ENCODE measurements at regions not wholly inside any gene's neighbourhood (a gene's known extent, or its start where the extent isn't known, plus 50 kb on each side); places are given as distances from the start of the nearest gene placed in this dataset.

- no peaks in the 10 kb centered on the region for H3K4me1 ChIP-seq (ENCODE audit: control insufficient read depth in 4 of 4, insufficient read depth in 4 of 4, low read length in 3 of 4)
- no peak for TF ChIP-seq FOXA1 (IDR thresholded peaks at IDR 0.05)
- no peak for TF ChIP-seq EGR1 (IDR thresholded peaks at IDR 0.05; ENCODE audit: low read depth in 2 of 2)
- no peak for TF ChIP-seq TAF1 (conservative IDR thresholded peaks at IDR 0.05)
- TF ChIP-seq GABPA (IDR thresholded peaks at IDR 0.05 in 1 of 2, conservative IDR thresholded peaks at IDR 0.05 in 1 of 2) = no peak
- TF ChIP-seq, protein P1, sequence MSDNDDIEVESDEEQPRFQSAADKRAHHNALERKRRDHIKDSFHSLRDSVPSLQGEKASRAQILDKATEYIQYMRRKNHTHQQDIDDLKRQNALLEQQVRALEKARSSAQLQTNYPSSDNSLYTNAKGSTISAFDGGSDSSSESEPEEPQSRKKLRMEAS (IDR thresholded peaks at IDR 0.05) = no peak
- no peak for TF ChIP-seq SP1 (IDR thresholded peaks at IDR 0.05)
- TF ChIP-seq FOXA2 (IDR thresholded peaks at IDR 0.05) = no peak
- TF ChIP-seq, protein P2, sequence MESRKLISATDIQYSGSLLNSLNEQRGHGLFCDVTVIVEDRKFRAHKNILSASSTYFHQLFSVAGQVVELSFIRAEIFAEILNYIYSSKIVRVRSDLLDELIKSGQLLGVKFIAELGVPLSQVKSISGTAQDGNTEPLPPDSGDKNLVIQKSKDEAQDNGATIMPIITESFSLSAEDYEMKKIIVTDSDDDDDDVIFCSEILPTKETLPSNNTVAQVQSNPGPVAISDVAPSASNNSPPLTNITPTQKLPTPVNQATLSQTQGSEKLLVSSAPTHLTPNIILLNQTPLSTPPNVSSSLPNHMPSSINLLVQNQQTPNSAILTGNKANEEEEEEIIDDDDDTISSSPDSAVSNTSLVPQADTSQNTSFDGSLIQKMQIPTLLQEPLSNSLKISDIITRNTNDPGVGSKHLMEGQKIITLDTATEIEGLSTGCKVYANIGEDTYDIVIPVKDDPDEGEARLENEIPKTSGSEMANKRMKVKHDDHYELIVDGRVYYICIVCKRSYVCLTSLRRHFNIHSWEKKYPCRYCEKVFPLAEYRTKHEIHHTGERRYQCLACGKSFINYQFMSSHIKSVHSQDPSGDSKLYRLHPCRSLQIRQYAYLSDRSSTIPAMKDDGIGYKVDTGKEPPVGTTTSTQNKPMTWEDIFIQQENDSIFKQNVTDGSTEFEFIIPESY (IDR thresholded peaks at IDR 0.05) = no peak
- TF ChIP-seq RAD21 (IDR thresholded peaks at IDR 0.05) = no peak
- TF ChIP-seq HNF4G (IDR thresholded peaks at IDR 0.05) = no peak
- TF ChIP-seq YY1 (IDR thresholded peaks at IDR 0.05) = no peak
- TF ChIP-seq REST (IDR thresholded peaks at IDR 0.05) = no peak
- no peaks in the 10 kb centered on the region for H3K27me3 ChIP-seq (ENCODE audit: control insufficient read depth in 4 of 4, insufficient read depth in 4 of 4, low read length in 3 of 4)
- no peak overlapping the region for H3K4me3 ChIP-seq (ENCODE audit: low read depth in 1 of 3, low read length in 3 of 3)
- 67% methylated on average over 3 of the region's 3 CpGs for WGBS
- no peaks in the 10 kb centered on the region for H3K9me3 ChIP-seq (ENCODE audit: control insufficient read depth in 4 of 4, low read length in 3 of 4)
- H3K27ac ChIP-seq (ENCODE audit: low read depth in 1 of 2, low read length in 2 of 2) = no peak overlapping the region
- no peak overlapping the region for H3K9ac ChIP-seq (ENCODE audit: low read depth in 1 of 2, low read length in 2 of 2)
- no peak for DNase-seq (ENCODE audit: low spot score)
- no peaks in the 10 kb centered on the region for H3K36me3 ChIP-seq (ENCODE audit: control insufficient read depth in 4 of 4, insufficient read depth in 3 of 4, low read depth in 1 of 4, low read length in 3 of 4)
These were observed 799.7 kb upstream of the SPRY2 start for GRCh38 chr13:81140675-81141074.

DNA sequence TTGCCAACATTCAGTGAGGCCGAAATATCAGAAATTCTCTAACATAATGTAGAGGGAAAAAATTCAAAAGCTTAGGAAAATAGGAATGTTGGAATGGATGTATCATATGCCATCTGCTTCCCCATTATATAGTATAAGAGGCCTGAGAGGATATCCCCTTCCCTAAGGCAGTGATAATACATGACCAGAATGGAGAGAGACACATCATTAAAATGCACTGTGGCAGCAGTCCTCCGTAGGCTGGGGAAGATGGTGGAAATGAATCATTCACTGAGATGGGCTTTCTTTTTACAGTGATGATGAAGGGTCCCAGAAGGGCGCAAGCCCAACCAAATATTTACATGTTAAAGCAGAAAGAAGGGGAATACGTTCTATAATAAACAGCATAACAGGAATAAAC is 799.1 kb upstream of the SPRY2 start:
- H3K36me3 ChIP-seq (ENCODE audit: control insufficient read depth in 4 of 4, insufficient read depth in 3 of 4, low read depth in 1 of 4, low read length in 3 of 4) = no peaks in the 10 kb centered on the region
- WGBS = 70% methylated on average over 4 of the region's 4 CpGs
- H3K4me3 ChIP-seq (ENCODE audit: low read depth in 1 of 3, low read length in 3 of 3) = no peak overlapping the region
- DNase-seq (ENCODE audit: low spot score) = no peak
- no peak overlapping the region for H3K9ac ChIP-seq (ENCODE audit: low read depth in 1 of 2, low read length in 2 of 2)
- TF ChIP-seq FOXA1 (IDR thresholded peaks at IDR 0.05) (no peak), FOXA2 (IDR thresholded peaks at IDR 0.05) (no peak), SP1 (IDR thresholded peaks at IDR 0.05) (no peak), NR2F2 (IDR thresholded peaks at IDR 0.05) (no peak), REST (IDR thresholded peaks at IDR 0.05) (no peak), EGR1 (IDR thresholded peaks at IDR 0.05; ENCODE audit: low read depth in 2 of 2) (no peak), YY1 (IDR thresholded peaks at IDR 0.05) (no peak), JUND (IDR thresholded peaks at IDR 0.05) (no peak), RAD21 (IDR thresholded peaks at IDR 0.05) (no peak), GABPA (IDR thresholded peaks at IDR 0.05 in 1 of 2, conservative IDR thresholded peaks at IDR 0.05 in 1 of 2) (no peak), HNF4A (conservative IDR thresholded peaks at IDR 0.05) (no peak), ATF3 (IDR thresholded peaks at IDR 0.05) (no peak), HNF4G (IDR thresholded peaks at IDR 0.05) (no peak), TAF1 (conservative IDR thresholded peaks at IDR 0.05) (no peak)
- TF ChIP-seq, protein P1 (IDR thresholded peaks at IDR 0.05) = no peak
- TF ChIP-seq, protein P3, sequence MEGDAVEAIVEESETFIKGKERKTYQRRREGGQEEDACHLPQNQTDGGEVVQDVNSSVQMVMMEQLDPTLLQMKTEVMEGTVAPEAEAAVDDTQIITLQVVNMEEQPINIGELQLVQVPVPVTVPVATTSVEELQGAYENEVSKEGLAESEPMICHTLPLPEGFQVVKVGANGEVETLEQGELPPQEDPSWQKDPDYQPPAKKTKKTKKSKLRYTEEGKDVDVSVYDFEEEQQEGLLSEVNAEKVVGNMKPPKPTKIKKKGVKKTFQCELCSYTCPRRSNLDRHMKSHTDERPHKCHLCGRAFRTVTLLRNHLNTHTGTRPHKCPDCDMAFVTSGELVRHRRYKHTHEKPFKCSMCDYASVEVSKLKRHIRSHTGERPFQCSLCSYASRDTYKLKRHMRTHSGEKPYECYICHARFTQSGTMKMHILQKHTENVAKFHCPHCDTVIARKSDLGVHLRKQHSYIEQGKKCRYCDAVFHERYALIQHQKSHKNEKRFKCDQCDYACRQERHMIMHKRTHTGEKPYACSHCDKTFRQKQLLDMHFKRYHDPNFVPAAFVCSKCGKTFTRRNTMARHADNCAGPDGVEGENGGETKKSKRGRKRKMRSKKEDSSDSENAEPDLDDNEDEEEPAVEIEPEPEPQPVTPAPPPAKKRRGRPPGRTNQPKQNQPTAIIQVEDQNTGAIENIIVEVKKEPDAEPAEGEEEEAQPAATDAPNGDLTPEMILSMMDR (IDR thresholded peaks at IDR 0.05; ENCODE audit: low read depth, low read length, missing input control) = no peak
- TF ChIP-seq, protein P2 (IDR thresholded peaks at IDR 0.05) = no peak
- no peaks in the 10 kb centered on the region for H3K4me1 ChIP-seq (ENCODE audit: control insufficient read depth in 4 of 4, insufficient read depth in 4 of 4, low read length in 3 of 4)
- H3K27me3 ChIP-seq (ENCODE audit: control insufficient read depth in 4 of 4, insufficient read depth in 4 of 4, low read length in 3 of 4) = no peaks in the 10 kb centered on the region
- H3K9me3 ChIP-seq (ENCODE audit: control insufficient read depth in 4 of 4, low read length in 3 of 4) = no peaks in the 10 kb centered on the region
- no peak overlapping the region for H3K27ac ChIP-seq (ENCODE audit: low read depth in 1 of 2, low read length in 2 of 2)
